ENCODE measurements at regions not wholly inside any gene's neighbourhood (a gene's known extent, or its start where the extent isn't known, plus 50 kb on each side); places are given as distances from the start of the nearest gene placed in this dataset.

DNA sequence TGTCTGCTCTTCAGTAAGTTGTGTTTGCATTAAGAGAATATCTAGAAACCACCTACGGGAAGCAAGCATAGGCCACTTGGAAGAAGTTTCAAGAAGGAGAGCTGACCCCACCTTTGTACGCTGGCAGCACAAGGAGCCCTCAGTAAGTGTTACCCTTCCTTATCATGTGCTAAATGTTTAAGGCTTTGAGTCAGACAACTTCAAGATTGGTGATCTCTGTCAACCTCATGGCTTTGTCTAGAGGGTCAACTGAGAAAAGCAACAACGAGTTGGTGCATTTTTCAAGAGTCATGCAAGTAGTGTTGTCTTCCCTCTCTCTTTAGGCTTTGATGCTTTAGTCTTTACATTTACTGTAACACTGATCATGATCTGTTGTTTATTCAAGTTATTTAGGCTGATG is 53.2 kb upstream of the SPTLC3 start:
- ATAC-seq (replicated peaks) (no peak), DNase-seq (no peak)
- Mint-ChIP-seq H3K9me3 (peaks cover 0 to 2% of the 10 kb centered on the region in 2 donors), H3K27me3 (peaks cover 12 to 13% of the 10 kb centered on the region in 2 donors), H3K36me3 (no peaks in the 10 kb centered on the region), H3K27ac (no peak overlapping the region), H3K4me3 (no peak overlapping the region), H3K4me1 (no peaks in the 10 kb centered on the region)

DNA sequence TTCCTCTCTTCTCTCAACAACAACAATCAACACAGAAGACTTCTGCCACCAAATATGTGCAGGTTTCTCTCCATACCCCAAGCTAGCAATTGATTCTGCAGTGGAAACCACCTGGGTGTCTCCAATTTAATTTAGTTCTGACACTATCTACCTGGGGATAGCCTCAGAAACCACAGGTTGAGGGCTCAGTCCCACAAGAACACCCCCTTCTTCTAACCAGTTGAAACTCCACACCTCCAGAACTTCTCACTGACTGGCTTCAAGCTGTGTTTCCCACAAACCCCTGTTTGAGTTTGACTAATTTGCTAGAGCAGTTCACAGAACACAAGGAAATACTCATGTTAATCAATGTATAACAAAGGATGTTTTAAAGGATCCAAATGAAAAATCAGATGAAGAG is 52.5 kb upstream of the SPTLC3 start:
- DNase-seq (no peak), ATAC-seq (replicated peaks) (peak in 1 of 2 donors; percentile 25)
- no peaks in the 10 kb centered on the region for H3K4me1 Mint-ChIP-seq
- no peak overlapping the region for H3K4me3 Mint-ChIP-seq
- peaks cover 12 to 13% of the 10 kb centered on the region in 2 donors for H3K27me3 Mint-ChIP-seq
- no peak overlapping the region for H3K27ac Mint-ChIP-seq
- H3K36me3 Mint-ChIP-seq, result no peaks in the 10 kb centered on the region
- peaks cover 0 to 2% of the 10 kb centered on the region in 2 donors for H3K9me3 Mint-ChIP-seq

DNA sequence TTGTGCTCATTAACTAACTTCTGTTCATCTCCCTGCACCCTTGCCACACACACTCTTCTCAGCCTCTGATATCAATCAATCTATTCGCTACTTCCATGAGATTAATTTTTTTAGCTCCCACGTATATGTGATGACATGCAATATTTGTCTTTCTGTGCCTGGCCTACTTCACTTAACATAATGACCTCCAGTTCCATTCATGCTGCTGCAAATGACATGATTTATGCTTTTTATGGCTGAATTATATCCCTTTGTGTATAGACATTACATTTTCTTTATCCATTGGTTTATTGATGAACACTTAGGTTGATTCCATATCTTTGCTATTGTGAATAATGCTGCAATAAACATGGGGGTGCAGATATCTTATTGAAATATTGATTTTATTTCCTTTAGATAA is 50.8 kb upstream of the SPTLC3 start:
- ATAC-seq (replicated peaks) (no peak), DNase-seq (no peak)
- Mint-ChIP-seq H3K4me1 (no peaks in the 10 kb centered on the region), H3K27me3 (peaks cover 12 to 13% of the 10 kb centered on the region in 2 donors), H3K36me3 (no peaks in the 10 kb centered on the region), H3K4me3 (no peak overlapping the region), H3K27ac (no peak overlapping the region), H3K9me3 (peaks cover 0 to 2% of the 10 kb centered on the region in 2 donors)
